HG02610 (cell line): ENCODE measurements at regions not wholly inside any gene's neighbourhood (a gene's known extent, or its start where the extent isn't known, plus 50 kb on each side); places are given as distances from the start of the nearest gene placed in this dataset.

ENCODE experiments used
- ATAC-seq: cut with Tn5 transposase; IDR thresholded peaks from one replicate; pipeline ENCODE4 v1.9.1; 2021; ENCODE audit warnings: mild to moderate bottlenecking, moderate library complexity; ENCODE audit not compliant: unreplicated experiment

DNA sequence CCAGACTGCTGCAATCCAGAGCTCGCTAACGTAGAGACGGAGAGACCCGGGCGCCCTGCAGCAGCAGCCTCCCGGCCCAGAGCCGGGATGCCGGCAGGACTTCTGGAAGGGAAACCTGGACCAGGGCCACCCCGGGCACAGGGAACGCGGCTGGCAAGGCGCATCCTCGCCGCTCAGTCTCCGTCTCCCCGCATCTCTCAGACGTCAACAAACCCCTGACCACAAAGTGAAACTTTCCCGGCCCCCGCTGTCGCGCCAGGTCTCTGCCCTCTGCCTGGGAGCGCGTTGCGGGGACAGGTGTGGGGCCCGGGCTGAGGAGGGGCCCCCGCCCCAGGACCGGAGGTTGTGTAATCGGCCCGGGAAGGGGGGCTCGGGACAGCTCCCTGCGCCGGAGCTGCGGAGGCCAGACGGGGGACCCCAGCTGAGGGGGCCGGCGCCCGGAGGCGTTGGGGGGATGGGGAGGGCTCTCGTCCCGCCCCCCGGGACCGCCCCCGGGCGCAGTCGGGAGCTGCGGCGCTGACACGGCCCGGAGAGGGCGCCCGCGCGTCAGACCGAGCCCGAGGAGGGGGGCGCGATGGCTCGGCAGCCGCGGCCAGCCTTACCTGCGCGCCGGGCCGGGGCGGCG is 116.6 kb upstream of the HIVEP3 start:
- ATAC-seq = peak; percentile 70

DNA sequence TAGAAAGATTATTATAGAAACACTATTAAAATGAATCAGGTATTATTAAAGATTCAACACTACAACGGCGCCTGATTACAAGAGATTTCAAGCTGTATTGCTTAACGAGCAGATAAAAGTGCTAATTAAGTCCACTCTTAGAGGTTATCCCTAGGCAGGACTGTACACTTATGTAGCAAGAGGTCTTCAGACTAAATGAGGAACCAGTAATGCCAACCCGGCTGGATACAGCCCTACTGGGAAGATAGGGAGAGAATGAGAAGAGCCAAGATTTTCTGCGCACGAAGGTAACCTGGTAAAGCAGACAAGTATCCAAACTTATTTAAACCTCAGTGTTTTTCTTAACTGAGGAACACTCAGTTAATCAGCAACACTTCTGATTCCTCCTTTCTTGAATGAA is 115.7 kb upstream of the HIVEP3 start:
- no peak for ATAC-seq

DNA sequence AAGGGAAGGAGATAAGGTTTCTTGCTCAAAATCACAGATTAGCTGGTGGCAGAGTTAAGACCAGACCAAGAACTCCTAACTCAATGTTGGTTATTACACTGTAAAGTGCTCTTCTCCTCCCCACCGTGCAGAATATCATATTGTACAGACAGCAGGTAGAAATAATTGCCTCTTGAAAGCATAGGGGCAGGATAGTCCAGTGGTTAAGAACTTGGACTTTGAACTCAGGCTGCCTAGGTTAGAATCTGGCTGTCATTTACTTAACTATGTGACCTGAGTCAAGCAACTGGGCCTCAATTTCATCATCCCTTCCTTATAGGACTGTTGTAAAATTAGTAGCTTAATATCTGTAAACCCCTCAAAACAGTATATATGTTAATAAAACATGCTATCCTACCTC is 114.9 kb upstream of the HIVEP3 start:
- no peak for ATAC-seq

DNA sequence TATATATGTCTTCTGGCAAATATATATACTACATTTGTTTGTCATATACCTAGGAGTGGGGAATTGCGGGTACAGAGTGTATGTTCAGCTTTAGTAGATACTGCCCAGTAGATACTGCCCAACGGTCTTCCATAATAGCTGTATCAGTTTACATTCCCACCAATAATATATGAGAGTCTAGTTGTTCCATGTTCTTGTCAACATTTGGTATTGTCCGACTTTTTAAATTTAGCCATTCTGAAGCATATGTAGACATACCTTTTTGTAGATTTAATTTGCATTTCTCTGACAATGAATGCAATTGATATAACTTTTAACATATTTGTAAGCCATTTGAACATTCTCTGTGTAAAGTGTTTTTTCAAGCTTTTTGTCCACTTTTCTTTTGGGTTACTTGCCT is 99.0 kb upstream of the HIVEP3 start:
- ATAC-seq = no peak

DNA sequence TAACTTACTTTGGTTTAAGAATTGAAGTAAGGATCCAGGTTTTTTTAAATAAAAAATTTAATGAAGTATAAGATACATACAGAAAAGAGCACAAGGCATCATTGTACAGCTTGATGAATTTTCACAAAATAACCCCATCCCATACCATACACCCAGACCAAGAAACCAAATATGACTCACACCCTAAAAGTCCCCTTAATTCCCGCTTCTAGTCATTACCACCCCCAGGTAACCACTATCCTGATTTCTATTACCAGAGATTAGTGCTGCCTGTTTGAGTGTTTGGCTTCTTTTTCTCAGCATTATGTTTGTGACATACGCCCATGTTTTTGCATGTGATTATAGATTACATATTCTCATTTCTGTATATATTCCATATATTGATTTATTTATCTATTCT is 98.5 kb upstream of the HIVEP3 start:
- ATAC-seq = peak; percentile 90

DNA sequence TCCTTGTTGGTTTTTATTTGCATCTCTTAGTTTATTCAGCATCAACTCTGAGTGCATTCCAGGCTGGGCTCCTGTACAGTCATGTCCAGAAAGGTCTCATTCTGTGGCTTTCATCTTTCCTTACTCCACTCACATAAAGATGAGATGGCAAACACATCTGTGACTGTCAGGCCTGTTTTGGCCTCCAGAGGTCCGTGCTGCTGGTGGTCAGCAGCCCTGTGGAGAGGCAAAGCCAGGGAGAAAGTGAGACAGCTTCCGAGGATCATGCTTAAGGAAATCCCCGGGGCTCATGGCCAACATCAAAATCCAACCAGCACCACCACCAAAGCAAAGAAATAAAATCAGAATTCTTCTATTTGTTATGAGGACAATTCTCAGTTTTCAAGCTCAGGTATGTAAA is 96.1 kb upstream of the HIVEP3 start:
- ATAC-seq = no peak

DNA sequence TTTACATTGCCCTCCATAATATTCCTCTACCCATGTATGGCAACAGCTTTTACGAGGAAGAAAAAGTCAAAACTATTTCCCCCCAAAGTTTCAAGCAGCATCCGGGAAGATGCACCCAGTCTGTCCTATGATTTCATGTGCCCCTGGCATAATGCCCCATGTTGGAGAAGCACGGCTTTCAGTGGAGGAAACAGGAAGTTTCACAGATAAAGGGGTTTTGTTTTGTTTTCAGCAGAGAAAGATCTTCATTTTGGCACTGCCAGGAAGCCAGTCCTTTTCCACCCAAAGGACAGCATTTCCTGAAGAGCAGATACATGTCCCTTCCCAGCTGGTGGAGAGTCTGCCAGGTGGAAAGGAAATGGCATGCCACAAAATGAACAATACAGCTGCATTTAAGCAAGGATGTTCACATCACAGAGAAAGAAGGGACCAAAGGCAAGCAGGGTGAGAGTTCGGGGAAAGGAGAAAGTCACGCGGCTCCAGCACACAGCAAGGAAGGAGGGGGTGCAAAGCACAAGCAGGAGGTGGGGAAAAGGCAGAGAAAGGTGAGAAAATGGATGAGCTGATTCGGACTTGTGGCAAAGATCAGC is 95.3 kb upstream of the HIVEP3 start:
- ATAC-seq = no peak

DNA sequence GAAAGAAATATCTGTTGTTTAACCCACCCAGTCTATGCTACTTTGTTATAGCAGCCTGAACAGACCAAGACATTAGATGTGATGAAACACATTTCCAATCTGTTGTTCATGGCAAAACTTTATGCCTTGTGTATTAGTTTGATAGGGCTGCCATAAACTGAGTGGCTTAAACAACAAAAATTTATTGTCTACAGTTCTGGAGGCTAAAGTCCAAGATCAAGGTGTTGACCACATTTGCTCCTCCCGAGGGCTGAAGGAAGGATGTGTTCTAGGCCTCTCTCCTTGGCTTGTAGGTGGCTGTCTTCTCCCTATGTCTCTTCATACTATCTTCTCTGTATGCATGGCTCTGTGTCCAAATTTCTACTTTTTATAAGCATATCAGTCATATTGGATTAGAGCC is 94.1 kb upstream of the HIVEP3 start:
- ATAC-seq = no peak

DNA sequence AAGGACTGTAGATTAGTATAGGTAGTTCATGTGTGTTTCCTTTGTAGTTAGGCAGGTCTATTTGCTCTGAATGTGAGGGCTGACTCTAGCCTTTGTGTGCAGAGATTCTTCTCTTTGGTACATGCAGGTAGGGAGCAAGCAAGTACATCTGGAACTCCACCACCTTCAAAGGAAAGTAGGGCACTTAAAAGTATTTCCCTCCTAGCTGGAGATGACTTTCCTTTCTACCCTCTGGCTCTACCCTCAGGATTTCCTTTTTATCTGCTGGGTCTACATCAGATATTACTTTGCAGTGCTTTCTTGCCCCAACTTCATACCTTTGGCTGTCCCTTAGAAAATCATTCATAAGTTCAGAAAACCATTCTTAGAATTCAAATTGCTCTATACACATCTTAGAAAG is 91.7 kb upstream of the HIVEP3 start:
- no peak for ATAC-seq

DNA sequence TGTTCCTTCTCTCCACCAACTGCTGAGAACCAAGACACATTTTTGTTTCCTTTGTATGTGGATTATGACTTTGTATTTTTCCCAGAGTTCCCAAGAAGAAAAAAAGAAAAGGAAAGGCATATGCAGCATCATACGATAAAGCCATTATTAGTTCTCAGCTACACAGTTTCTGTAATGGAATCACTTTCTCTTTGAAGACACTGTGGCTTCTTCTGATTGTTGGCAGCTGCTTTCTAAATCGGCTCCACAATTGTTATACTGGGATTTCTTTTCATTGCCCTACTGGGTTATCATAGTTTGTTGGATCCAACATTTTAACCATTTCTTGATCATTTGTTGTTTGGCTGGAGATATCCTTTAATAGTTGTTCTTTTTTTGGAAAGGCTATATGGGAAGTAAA is 89.5 kb upstream of the HIVEP3 start:
- ATAC-seq = no peak

DNA sequence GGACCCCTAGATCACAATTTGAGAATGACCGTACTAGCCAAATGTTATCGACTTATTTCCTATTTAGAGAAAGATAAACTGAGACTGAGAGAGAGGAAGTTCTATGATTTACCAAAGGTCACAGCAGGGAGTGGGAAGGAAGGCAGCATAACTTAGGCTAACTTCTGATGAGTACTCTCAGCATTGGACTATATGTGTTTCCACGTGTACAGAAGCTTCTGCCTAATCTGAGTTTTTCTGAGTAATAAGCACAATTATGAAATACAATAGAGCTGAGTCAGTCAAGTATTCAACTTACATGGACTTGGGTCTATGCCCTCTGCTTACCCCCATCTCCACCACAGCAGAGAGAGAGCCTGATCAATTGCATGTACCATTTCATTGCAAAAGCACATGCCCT is 88.1 kb upstream of the HIVEP3 start:
- ATAC-seq = no peak

DNA sequence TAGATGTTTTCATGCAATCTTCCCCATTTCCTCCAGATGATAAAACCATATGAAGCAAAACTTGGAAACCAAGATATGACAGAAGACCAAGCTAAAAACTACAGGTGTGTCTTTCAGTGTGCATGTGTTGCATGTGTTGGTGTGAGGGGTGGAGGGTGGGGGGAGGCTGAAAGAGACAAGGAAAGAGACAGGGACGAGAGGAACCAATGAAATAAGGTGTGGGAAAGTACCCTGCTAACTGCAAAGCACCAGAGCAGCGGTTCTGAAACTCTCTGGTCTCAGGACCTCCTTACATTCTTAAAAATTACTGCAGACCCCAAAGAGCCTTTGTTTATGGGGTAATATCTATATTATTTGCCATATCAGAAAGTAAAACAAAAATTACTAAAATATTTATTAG is 87.4 kb upstream of the HIVEP3 start:
- no peak for ATAC-seq

DNA sequence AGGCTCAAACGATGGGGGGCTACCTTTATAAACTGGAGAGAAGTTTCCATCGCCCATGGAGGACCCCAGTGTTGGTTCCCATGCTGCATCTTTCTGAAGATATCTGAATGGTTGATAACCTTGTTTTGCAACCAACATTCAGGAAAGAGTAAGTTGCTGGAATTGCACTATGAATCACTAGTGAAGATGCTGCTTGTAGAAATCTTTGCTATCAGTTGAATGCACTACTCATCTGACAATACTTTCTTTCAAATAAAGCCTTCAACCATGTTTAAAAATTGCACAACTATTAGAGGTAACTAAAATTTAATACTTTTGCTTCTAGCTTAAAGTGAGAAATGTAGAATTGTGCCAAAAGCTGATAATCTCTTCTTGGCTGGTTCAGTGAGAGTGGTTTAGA is 86.8 kb upstream of the HIVEP3 start:
- ATAC-seq = no peak

DNA sequence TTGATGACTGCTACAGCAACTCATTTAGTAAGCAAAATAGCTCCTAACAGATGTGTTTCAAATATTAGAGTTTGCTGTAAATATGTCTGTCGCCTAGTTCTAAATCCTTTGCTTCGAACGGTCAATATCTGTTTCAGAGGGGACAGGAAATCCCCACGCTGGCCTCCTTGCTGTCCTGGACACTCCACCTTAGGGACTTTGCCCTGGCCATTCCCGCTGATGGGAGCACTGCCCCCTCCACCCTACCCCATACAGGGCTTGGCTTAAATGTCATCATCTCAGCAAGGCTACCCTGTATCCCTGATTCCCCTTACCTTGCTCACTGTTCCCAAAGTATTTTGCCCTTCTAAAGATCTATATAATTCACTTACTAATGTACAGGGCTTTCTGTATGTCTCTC is 86.1 kb upstream of the HIVEP3 start:
- no peak for ATAC-seq

DNA sequence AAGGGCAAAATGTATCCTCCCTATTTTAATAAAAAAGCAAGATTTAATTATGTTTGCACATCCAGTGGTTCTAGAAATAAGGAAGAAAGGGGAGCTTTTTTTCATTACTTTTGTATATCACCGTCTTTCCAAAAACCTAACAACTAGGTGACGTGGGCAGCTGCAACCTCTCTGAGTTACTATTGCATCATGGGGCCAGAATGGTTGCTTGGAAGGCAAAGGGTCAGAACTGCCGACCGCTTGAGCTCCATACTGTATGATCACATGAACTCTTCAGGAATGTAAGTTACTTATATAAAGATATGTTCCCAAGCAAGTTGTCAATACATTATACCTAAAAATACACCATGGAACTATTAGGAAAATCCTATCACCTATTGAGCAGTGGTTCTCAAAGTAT is 85.6 kb upstream of the HIVEP3 start:
- ATAC-seq = no peak

DNA sequence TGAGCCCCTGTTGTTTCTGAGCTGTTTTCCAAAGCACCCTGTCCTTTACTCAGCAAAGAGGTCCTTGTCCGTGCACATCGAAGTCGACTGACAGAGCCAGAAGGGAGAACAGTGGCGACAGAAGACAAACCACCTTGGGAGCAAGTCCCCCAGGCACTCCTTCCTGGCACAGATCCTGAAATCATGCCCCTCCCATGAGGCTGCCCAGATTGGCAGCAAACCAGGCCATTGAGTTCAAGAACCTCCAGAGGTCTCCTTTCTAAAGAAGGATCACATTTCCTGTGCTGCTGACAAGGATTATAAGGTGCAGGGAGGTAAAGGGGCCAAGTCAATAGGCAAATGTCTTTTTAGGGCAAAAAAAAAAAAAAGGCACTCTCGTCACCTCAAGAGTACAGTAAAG is 84.7 kb upstream of the HIVEP3 start:
- ATAC-seq = no peak

DNA sequence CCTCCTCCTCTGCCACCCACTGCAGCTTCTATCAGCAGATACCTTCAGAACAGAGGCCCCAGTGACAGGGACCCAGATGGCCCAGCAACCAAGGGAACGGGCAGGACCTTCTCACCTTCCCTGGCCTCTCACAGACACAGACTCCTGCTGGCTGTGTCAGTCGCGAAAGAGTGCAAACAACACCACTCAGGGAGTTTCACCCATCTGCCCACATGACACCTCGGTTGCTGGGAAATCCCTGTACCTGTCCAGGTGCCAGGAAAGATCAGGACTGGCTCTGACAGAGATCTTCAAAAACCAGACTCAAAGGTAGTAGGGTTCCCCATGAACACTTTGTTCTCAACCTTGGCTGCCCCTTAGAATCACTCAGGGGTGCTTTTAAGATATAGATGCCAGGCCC is 83.5 kb upstream of the HIVEP3 start:
- ATAC-seq = no peak

DNA sequence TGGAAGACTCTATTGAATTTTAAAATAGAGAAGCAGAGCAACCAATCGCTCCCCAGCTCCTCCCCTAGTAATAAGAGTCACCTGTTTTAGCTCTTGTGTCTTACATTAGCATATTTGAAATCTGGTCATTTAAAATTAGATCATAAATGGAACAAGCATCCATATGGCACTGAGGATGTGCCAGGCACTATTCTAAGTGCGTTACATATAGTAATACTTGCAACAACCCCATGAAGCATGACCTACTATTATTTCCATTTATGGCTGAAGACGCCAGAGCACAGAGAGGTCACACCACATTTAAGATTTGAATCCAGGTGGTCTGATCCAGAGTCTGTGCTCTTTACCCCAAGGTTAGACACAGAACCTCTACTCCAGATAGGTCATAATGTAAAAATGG is 82.0 kb upstream of the HIVEP3 start:
- no peak for ATAC-seq

DNA sequence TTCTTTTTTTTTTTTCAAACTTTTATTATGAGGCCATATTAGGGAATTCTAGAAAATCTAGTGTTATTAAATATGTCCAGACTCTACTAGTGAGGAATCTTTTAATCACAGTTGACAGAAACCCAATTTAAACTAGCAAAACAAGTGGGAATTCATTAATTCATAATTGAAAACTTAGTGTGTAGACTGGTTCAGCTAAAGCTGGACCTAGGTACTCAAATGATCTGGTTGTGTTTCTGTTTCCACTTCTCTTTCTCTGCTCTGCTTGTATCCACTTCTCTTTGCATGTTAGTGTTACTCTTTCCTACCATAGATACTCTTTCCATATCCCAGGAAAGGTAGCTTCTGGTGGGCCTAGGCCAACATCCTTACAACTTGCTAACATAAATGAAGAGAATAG is 81.2 kb upstream of the HIVEP3 start:
- no peak for ATAC-seq

DNA sequence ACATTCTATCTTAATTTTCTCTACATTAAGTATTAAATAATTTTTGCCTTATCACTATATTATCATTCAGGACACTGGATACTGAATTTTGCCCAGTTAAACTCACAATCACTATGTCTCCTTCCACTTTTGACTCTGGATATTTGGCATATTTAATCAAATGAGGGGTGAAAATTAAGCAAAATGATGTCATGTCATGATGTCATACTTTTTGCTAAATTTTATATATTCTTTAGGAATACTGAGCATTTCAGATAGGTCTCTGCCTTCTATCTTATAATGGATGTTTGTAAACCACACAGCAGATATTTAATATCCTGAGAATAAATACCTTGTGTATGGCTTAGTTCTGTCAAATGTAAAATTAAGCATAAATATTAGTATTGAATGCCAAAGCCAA is 79.5 kb upstream of the HIVEP3 start:
- no peak for ATAC-seq

DNA sequence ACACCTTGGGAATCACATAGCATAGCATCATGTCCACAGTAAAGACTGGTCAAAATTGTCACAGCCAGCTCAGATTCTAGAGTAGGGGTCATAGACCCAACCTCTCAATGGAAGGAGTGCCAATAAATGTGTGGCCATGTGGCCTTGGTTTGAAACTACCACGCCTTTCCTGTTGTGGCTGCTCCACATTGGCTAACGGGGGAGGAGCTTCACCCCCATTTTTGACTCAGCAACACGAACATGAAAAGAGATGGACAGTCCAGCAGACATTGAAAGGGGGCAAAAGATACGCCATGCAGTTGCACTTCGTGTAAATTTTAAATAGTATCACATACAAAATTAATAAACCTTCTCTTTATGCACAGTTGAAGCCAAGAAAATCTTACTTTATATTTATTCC is 78.4 kb upstream of the HIVEP3 start:
- no peak for ATAC-seq

DNA sequence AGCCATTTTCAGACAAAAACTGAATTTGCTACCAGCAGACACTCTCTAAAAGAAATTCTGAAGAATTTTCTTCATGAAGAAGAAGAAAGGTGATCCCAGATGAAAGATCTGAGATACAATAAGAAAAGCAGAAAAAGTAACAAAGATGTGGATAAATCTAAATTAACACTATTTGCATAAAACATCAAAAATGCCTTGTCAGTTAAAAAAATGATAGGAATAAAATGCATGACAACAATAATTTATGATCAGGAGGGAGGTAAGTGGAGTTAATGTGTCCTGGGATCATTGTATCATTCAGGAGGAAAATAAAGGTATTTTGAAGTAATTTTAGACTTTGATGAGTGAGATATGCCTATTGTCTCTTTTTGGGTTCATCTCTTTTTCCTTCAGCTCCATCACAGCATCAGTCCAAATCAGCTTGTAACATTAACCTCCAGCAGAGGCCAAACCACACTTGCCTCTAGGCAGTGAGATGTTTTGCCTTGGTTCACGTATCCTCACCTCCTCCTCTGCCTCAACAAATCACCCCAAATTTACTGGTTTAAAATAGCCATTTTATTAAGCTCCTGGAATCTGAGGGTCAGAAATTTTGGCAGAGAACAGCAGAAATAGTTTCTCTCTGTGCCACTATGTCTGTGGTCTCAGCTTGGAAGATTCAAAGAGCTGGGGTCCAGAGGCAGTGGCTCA is 76.9 kb upstream of the HIVEP3 start:
- no peak for ATAC-seq
